Mesendoderm (in vitro differentiated cells): ENCODE measurements at regions not wholly inside any gene's neighbourhood (a gene's known extent, or its start where the extent isn't known, plus 50 kb on each side); places are given as distances from the start of the nearest gene placed in this dataset.

Experiments used
- DNase-seq: peaks from one replicate; pipeline ENCODE4 v3.0.0; 2013
- H2AK5ac ChIP-seq: 2 replicates; pipeline ENCODE4 v1.6.1; 2013; ENCODE audit warnings: low read length, inconsistent platforms
- H2BK120ac ChIP-seq: 2 replicates; pipeline ENCODE4 v1.6.1; 2013; ENCODE audit warnings: low read depth, mild to moderate bottlenecking, low read length, moderate library complexity, mixed read lengths
- H2BK15ac ChIP-seq: replicated peaks from 2 replicates; pipeline ENCODE4 v1.6.1; 2013; ENCODE audit warnings: low read depth, mild to moderate bottlenecking, moderate library complexity
- H2BK5ac ChIP-seq: 2 replicates; pipeline ENCODE4 v1.6.1; 2013; ENCODE audit warnings: low read length, inconsistent platforms
- H3K18ac ChIP-seq: 2 replicates; pipeline ENCODE4 v1.6.1; 2013; ENCODE audit warnings: mild to moderate bottlenecking, low read length, mixed read lengths
- H3K23ac ChIP-seq: one replicate; pipeline ENCODE4 v1.6.1; 2013; ENCODE audit warnings: low read length
- H3K27ac ChIP-seq: 2 replicates; pipeline ENCODE4 v1.5.1; 2013; ENCODE audit warnings: low read depth, mild to moderate bottlenecking, inconsistent platforms, low read length, moderate library complexity
- H3K27me3 ChIP-seq: 2 replicates; pipeline ENCODE4 v1.6.1; 2013; ENCODE audit warnings: low read length, control low read depth, mild to moderate bottlenecking, inconsistent platforms; ENCODE audit not compliant: insufficient read depth, poor library complexity
- H3K36me3 ChIP-seq: 2 replicates; pipeline ENCODE4 v1.6.1; 2013; ENCODE audit warnings: low read length, inconsistent platforms; ENCODE audit not compliant: control insufficient read depth, insufficient read depth
- H3K4ac ChIP-seq: one replicate; pipeline ENCODE4 v1.6.1; 2013; ENCODE audit warnings: low read depth, mild to moderate bottlenecking, low read length, moderate library complexity
- H3K4me1 ChIP-seq: 2 replicates; pipeline ENCODE4 v1.6.1; 2013; ENCODE audit warnings: low read depth, low read length, inconsistent platforms; ENCODE audit not compliant: control insufficient read depth
- H3K4me2 ChIP-seq: 2 replicates; pipeline ENCODE4 v1.6.1; 2013; ENCODE audit warnings: low read length
- H3K4me3 ChIP-seq: 2 replicates; pipeline ENCODE4 v1.5.1; 2013; ENCODE audit warnings: mild to moderate bottlenecking, low read length
- H3K56ac ChIP-seq: one replicate; pipeline ENCODE4 v1.6.1; 2013; ENCODE audit warnings: low read length
- H3K79me1 ChIP-seq: 2 replicates; pipeline ENCODE4 v1.6.1; 2013; ENCODE audit warnings: low read length, inconsistent platforms
- H3K79me2 ChIP-seq: 2 replicates; pipeline ENCODE4 v1.6.1; 2013; ENCODE audit warnings: mild to moderate bottlenecking, low read length; ENCODE audit not compliant: control insufficient read depth, insufficient read depth
- H3K9ac ChIP-seq: 2 replicates; pipeline ENCODE4 v1.6.1; 2013; ENCODE audit warnings: low read length, inconsistent platforms
- H4K5ac ChIP-seq: one replicate; pipeline ENCODE4 v1.6.1; 2013; ENCODE audit warnings: low read length
- H4K8ac ChIP-seq: one replicate; pipeline ENCODE4 v1.6.1; 2013; ENCODE audit warnings: low read depth, mild to moderate bottlenecking, control low read depth, low read length, moderate library complexity
- WGBS: extraction: QIAGEN DNeasy Blood & Tissue Kit; methylation state at CpG from one replicate; pipeline ENCODE4 v1.1.7; 2013; ENCODE audit warnings: low lambda C conversion rate, missing lambda C conversion rate; ENCODE audit not compliant: insufficient coverage; ENCODE audit errors: extremely low coverage; 5-methylcytosine and 5-hydroxymethylcytosine counted together

- no peaks in the 10 kb centered on the region for H3K27me3 ChIP-seq
- no peak overlapping the region for H3K18ac ChIP-seq
- no peaks in the 10 kb centered on the region for H3K79me2 ChIP-seq
- H3K79me1 ChIP-seq = no peaks in the 10 kb centered on the region
- H3K56ac ChIP-seq = no peak overlapping the region
- no peak overlapping the region for H3K4me2 ChIP-seq
- no peak overlapping the region for H3K9ac ChIP-seq
- H2BK5ac ChIP-seq = no peak overlapping the region
- H4K5ac ChIP-seq = no peak overlapping the region
- H3K4me1 ChIP-seq = no peaks in the 10 kb centered on the region
- no peak overlapping the region for H2BK15ac ChIP-seq
- H3K4ac ChIP-seq = no peak overlapping the region
- H3K27ac ChIP-seq = no peak overlapping the region
- no peak overlapping the region for H3K23ac ChIP-seq
- H3K4me3 ChIP-seq = no peak overlapping the region
- no CpG with 5 or more reads among the region's 5 CpGs for WGBS
- H2AK5ac ChIP-seq = no peak overlapping the region
- H4K8ac ChIP-seq = no peak overlapping the region
- no peaks in the 10 kb centered on the region for H3K36me3 ChIP-seq
- no peak overlapping the region for H2BK120ac ChIP-seq
- DNase-seq = no peak
Measured at GRCh38 chr3:70863049-70863448, 550.6 kb upstream of the MDFIC2 start.

- no peaks in the 10 kb centered on the region for H3K36me3 ChIP-seq
- H3K4me1 ChIP-seq = no peaks in the 10 kb centered on the region
- H3K4me2 ChIP-seq = no peak overlapping the region
- no peaks in the 10 kb centered on the region for H3K79me2 ChIP-seq
- H3K18ac ChIP-seq = no peak overlapping the region
- no peak overlapping the region for H4K8ac ChIP-seq
- H3K23ac ChIP-seq = no peak overlapping the region
- no peak overlapping the region for H4K5ac ChIP-seq
- H2BK15ac ChIP-seq = no peak overlapping the region
- H2BK5ac ChIP-seq = no peak overlapping the region
- no peak overlapping the region for H3K56ac ChIP-seq
- no peak overlapping the region for H2BK120ac ChIP-seq
- H3K4ac ChIP-seq = no peak overlapping the region
- no CpG with 5 or more reads among the region's 2 CpGs for WGBS
- DNase-seq = no peak
- no peak overlapping the region for H3K9ac ChIP-seq
- H2AK5ac ChIP-seq = no peak overlapping the region
- H3K4me3 ChIP-seq = no peak overlapping the region
- no peaks in the 10 kb centered on the region for H3K27me3 ChIP-seq
- H3K79me1 ChIP-seq = no peaks in the 10 kb centered on the region
- H3K27ac ChIP-seq = no peak overlapping the region
Measured at GRCh38 chr3:70861855-70862254, 549.4 kb upstream of the MDFIC2 start.

- H4K5ac ChIP-seq = no peak overlapping the region
- no peaks in the 10 kb centered on the region for H3K79me1 ChIP-seq
- no peak overlapping the region for H3K4ac ChIP-seq
- no peak overlapping the region for H2BK5ac ChIP-seq
- no peak overlapping the region for H3K56ac ChIP-seq
- no peak overlapping the region for H4K8ac ChIP-seq
- H3K4me1 ChIP-seq = no peaks in the 10 kb centered on the region
- WGBS = no CpG with 5 or more reads among the region's 2 CpGs
- no peak for DNase-seq
- no peak overlapping the region for H2AK5ac ChIP-seq
- no peak overlapping the region for H2BK15ac ChIP-seq
- no peaks in the 10 kb centered on the region for H3K36me3 ChIP-seq
- no peak overlapping the region for H3K27ac ChIP-seq
- no peaks in the 10 kb centered on the region for H3K27me3 ChIP-seq
- no peak overlapping the region for H3K23ac ChIP-seq
- H3K4me3 ChIP-seq = no peak overlapping the region
- no peak overlapping the region for H3K18ac ChIP-seq
- no peaks in the 10 kb centered on the region for H3K79me2 ChIP-seq
- no peak overlapping the region for H2BK120ac ChIP-seq
- H3K4me2 ChIP-seq = no peak overlapping the region
- H3K9ac ChIP-seq = no peak overlapping the region
Measured at GRCh38 chr3:70861234-70861633, 548.8 kb upstream of the MDFIC2 start.

GRCh38 chr3:70857916-70858315, 545.5 kb upstream of the MDFIC2 start:
- H3K23ac ChIP-seq = no peak overlapping the region
- H3K18ac ChIP-seq = no peak overlapping the region
- peaks cover 10% of the 10 kb centered on the region for H3K4me1 ChIP-seq
- H2BK5ac ChIP-seq = no peak overlapping the region
- H3K9ac ChIP-seq = no peak overlapping the region
- H3K79me1 ChIP-seq = no peaks in the 10 kb centered on the region
- H3K56ac ChIP-seq = no peak overlapping the region
- H3K4me2 ChIP-seq = no peak overlapping the region
- no peak overlapping the region for H4K5ac ChIP-seq
- no peak for DNase-seq
- H2AK5ac ChIP-seq = no peak overlapping the region
- no peak overlapping the region for H3K27ac ChIP-seq
- H4K8ac ChIP-seq = no peak overlapping the region
- H3K79me2 ChIP-seq = no peaks in the 10 kb centered on the region
- WGBS = no CpG with 5 or more reads among the region's 7 CpGs
- H2BK15ac ChIP-seq = no peak overlapping the region
- no peaks in the 10 kb centered on the region for H3K27me3 ChIP-seq
- no peak overlapping the region for H3K4me3 ChIP-seq
- no peak overlapping the region for H3K4ac ChIP-seq
- H2BK120ac ChIP-seq = no peak overlapping the region
- H3K36me3 ChIP-seq = no peaks in the 10 kb centered on the region

- no peaks in the 10 kb centered on the region for H3K27me3 ChIP-seq
- H3K4me3 ChIP-seq = no peak overlapping the region
- no peak overlapping the region for H2AK5ac ChIP-seq
- H3K27ac ChIP-seq = no peak overlapping the region
- no peak overlapping the region for H3K4me2 ChIP-seq
- H3K4ac ChIP-seq = no peak overlapping the region
- DNase-seq = no peak
- H3K18ac ChIP-seq = no peak overlapping the region
- no peak overlapping the region for H4K8ac ChIP-seq
- no peak overlapping the region for H4K5ac ChIP-seq
- no peak overlapping the region for H2BK5ac ChIP-seq
- no peak overlapping the region for H3K23ac ChIP-seq
- peak overlapping the region; percentile 12 for H2BK15ac ChIP-seq
- H3K79me1 ChIP-seq = no peaks in the 10 kb centered on the region
- no peak overlapping the region for H2BK120ac ChIP-seq
- H3K79me2 ChIP-seq = no peaks in the 10 kb centered on the region
- no peak overlapping the region for H3K9ac ChIP-seq
- H3K36me3 ChIP-seq = no peaks in the 10 kb centered on the region
- no CpG with 5 or more reads among the region's 7 CpGs for WGBS
- peaks cover 10% of the 10 kb centered on the region for H3K4me1 ChIP-seq
- H3K56ac ChIP-seq = no peak overlapping the region
Measured at GRCh38 chr3:70856414-70857162, 544.1 kb upstream of the MDFIC2 start.

GRCh38 chr3:70855149-70855548, 542.7 kb upstream of the MDFIC2 start:
- Histone ChIP-seq H3K79me1 (no peaks in the 10 kb centered on the region), H3K27me3 (no peaks in the 10 kb centered on the region), H4K5ac (no peak overlapping the region), H4K8ac (no peak overlapping the region), H2BK120ac (no peak overlapping the region), H3K4me3 (no peak overlapping the region), H3K27ac (no peak overlapping the region), H3K18ac (peak overlapping the region; percentile 88), H3K4me2 (no peak overlapping the region), H3K56ac (no peak overlapping the region), H3K4ac (no peak overlapping the region), H2BK15ac (no peak overlapping the region), H3K4me1 (peaks cover 10% of the 10 kb centered on the region), H3K9ac (no peak overlapping the region), H3K23ac (no peak overlapping the region), H2AK5ac (no peak overlapping the region), H3K79me2 (no peaks in the 10 kb centered on the region), H3K36me3 (no peaks in the 10 kb centered on the region), H2BK5ac (no peak overlapping the region)
- peak; percentile 25 for DNase-seq
- no CpG with 5 or more reads among the region's 2 CpGs for WGBS
